ENCODE measurements at regions not wholly inside any gene's neighbourhood (a gene's known extent, or its start where the extent isn't known, plus 50 kb on each side); places are given as distances from the start of the nearest gene placed in this dataset. TPM values are rescaled to one million over a fixed set of nuclear protein-coding genes. Genes with fewer than 3 reads are reported as not detected.

DNA sequence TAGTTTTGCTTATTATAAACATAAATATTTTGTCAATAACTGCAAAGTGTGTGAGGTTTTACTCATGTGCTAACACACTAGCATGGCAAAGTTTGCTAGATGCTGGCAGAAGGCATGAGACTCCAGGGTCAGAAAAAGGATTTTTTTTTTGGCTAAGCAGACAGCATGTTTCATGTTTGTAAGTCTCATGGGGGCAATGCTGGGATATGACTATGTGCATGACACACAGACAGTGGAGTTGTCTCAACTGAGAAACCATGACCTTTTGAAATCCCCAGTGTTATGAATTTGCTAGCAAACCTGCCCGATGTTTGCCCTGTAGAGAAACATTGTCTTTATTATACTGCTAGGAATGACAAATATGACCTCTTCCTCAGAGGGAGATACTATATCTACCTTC, 448.2 kb downstream of the BRINP3 start:
- no peaks in the 10 kb centered on the region for H3K36me3 ChIP-seq
- DNase-seq: no peak
- H3K4me3 ChIP-seq (replicated peaks in 1 of 3): no peak overlapping the region
- no peaks in the 10 kb centered on the region for H3K9me3 ChIP-seq
- intact Hi-C loops (cut with DNase I): no loop called here
- TF ChIP-seq POLR2A (IDR thresholded peaks at IDR 0.05): no peak
- TF ChIP-seq, protein P1, sequence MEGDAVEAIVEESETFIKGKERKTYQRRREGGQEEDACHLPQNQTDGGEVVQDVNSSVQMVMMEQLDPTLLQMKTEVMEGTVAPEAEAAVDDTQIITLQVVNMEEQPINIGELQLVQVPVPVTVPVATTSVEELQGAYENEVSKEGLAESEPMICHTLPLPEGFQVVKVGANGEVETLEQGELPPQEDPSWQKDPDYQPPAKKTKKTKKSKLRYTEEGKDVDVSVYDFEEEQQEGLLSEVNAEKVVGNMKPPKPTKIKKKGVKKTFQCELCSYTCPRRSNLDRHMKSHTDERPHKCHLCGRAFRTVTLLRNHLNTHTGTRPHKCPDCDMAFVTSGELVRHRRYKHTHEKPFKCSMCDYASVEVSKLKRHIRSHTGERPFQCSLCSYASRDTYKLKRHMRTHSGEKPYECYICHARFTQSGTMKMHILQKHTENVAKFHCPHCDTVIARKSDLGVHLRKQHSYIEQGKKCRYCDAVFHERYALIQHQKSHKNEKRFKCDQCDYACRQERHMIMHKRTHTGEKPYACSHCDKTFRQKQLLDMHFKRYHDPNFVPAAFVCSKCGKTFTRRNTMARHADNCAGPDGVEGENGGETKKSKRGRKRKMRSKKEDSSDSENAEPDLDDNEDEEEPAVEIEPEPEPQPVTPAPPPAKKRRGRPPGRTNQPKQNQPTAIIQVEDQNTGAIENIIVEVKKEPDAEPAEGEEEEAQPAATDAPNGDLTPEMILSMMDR (IDR thresholded peaks at IDR 0.05): no peak
- 93 to 96% methylated on average over 1 of the region's 1 CpG for WGBS, 2 donors
- H3K27ac ChIP-seq: no peak overlapping the region
- H3K4me1 ChIP-seq: no peaks in the 10 kb centered on the region
- no peaks in the 10 kb centered on the region for H3K27me3 ChIP-seq

DNA sequence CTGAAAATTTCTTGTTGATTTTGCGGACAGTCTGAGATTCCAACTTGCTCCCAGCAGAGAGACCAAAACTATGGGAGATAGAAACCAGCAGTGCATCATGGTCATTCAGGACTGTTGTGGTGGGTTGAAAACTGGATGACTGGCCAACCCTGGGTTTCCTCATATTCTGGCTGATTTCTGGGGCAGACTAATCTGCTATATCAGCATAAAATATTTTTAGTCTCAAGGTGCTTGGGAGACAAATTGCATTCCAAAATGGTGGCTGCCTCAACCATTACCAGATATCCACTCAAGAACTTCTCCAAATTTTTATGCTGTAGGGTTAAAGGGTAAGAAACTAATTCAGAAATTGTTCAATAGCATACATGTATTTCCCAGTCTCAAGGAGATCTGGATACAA, 434.0 kb downstream of the BRINP3 start:
- WGBS, 2 donors: 100% methylated on average over 1 of the region's 1 CpG
- Histone ChIP-seq H3K27ac (no peak overlapping the region), H3K4me3 (replicated peaks in 1 of 3) (no peak overlapping the region), H3K4me1 (no peaks in the 10 kb centered on the region), H3K27me3 (no peaks in the 10 kb centered on the region), H3K9me3 (no peaks in the 10 kb centered on the region), H3K36me3 (no peaks in the 10 kb centered on the region)
- intact Hi-C loops (cut with DNase I): no loop called here
- no peak for DNase-seq
- TF ChIP-seq, protein P1 (IDR thresholded peaks at IDR 0.05): no peak
- TF ChIP-seq POLR2A (IDR thresholded peaks at IDR 0.05): no peak

DNA sequence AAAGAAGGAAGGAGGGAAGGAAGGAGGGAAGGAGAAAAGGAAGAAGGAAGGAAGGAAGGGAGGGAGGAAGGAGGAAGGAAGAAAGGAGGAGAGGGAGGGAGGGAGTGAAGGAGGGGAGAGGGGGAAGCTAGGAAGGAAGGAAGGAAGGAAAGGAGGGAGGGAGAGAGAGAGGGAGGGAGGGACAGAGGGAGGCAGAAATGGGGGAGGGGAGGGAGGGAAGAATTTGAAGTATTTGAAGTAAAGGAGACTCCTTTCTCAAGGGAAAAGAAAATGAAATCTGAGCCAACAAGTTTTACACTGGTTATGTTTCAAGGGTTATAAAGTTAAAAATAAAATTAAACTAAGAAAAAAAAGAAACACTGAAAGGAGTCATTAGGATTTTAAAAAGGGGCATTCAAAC, 431.4 kb downstream of the BRINP3 start:
- intact Hi-C loops (cut with DNase I): no loop called here
- TF ChIP-seq, protein P1 (IDR thresholded peaks at IDR 0.05): no peak
- no peak for TF ChIP-seq POLR2A (IDR thresholded peaks at IDR 0.05)
- Histone ChIP-seq H3K9me3 (no peaks in the 10 kb centered on the region), H3K4me3 (replicated peaks in 1 of 3) (no peak overlapping the region), H3K36me3 (no peaks in the 10 kb centered on the region), H3K27me3 (no peaks in the 10 kb centered on the region), H3K4me1 (no peaks in the 10 kb centered on the region), H3K27ac (no peak overlapping the region)
- no peak for DNase-seq

Small RNA genes in the stretch of these regions (small RNA-seq; reads per million reads assigned to genes)
- not detected for gene AL136372.1
- gene AL357559.1: not detected
- not detected for gene AL391813.1
- gene RNA5SP73: not detected
